GM12872 (cell line): ENCODE measurements at regions not wholly inside any gene's neighbourhood (a gene's known extent, or its start where the extent isn't known, plus 50 kb on each side); places are given as distances from the start of the nearest gene placed in this dataset.

ENCODE experiments used
- TF ChIP-seq, protein P1 (sequence below): IDR thresholded peaks from 3 replicates; pipeline ENCODE4 v1.5.1; 2011; ENCODE audit warnings: low read depth, mild to moderate bottlenecking, low read length, moderate library complexity; ENCODE audit not compliant: insufficient read depth

DNA sequence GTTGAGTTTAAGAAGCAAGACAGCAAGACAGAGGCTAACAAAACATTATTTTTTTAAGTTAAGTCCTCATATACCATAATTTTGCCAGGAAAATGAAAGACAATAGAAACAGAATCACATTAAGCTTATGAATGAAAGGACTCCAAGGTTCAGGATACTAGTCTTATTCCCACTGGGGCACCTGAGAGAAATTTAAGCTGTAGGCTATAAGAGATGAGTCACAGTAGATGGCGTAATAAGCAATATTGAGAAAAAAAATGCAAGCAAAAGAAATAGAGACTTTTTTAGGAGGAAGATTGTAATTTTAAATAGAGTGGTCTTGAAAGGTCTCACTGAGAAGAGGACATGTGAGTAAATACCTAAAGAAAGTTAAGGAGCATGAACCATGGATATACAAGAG is 57.1 kb upstream of the KIF2B start:
- TF ChIP-seq, protein P1, sequence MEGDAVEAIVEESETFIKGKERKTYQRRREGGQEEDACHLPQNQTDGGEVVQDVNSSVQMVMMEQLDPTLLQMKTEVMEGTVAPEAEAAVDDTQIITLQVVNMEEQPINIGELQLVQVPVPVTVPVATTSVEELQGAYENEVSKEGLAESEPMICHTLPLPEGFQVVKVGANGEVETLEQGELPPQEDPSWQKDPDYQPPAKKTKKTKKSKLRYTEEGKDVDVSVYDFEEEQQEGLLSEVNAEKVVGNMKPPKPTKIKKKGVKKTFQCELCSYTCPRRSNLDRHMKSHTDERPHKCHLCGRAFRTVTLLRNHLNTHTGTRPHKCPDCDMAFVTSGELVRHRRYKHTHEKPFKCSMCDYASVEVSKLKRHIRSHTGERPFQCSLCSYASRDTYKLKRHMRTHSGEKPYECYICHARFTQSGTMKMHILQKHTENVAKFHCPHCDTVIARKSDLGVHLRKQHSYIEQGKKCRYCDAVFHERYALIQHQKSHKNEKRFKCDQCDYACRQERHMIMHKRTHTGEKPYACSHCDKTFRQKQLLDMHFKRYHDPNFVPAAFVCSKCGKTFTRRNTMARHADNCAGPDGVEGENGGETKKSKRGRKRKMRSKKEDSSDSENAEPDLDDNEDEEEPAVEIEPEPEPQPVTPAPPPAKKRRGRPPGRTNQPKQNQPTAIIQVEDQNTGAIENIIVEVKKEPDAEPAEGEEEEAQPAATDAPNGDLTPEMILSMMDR = no peak

- TF ChIP-seq, protein P1 = no peak
These were observed 57.6 kb upstream of the KIF2B start for GRCh38 chr17:53765129-53765528.

GRCh38 chr17:53757559-53757958 is 65.2 kb upstream of the KIF2B start:
- TF ChIP-seq, protein P1 = no peak

GRCh38 chr17:53749178-53749577 is 73.5 kb upstream of the KIF2B start:
- TF ChIP-seq, protein P1 = no peak

DNA sequence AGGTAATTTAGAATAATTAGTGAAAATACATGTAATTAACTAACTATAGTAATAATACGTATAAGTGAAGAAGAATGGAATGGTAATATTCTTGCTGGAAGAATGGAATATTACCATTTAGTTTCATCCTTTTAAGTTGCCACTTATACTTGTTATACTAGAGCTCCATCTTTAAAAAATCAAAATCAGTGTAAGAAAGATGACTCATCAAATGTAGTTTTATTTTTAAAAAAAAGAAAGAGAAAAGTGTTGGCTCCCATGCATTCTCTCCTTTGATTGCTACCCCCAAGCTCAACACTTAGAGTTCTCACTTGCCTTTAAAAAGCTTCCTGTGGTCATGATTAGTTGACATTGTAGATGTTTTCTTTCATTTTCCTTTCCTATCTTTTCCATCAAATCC is 82.4 kb upstream of the KIF2B start:
- TF ChIP-seq, protein P1 = no peak

DNA sequence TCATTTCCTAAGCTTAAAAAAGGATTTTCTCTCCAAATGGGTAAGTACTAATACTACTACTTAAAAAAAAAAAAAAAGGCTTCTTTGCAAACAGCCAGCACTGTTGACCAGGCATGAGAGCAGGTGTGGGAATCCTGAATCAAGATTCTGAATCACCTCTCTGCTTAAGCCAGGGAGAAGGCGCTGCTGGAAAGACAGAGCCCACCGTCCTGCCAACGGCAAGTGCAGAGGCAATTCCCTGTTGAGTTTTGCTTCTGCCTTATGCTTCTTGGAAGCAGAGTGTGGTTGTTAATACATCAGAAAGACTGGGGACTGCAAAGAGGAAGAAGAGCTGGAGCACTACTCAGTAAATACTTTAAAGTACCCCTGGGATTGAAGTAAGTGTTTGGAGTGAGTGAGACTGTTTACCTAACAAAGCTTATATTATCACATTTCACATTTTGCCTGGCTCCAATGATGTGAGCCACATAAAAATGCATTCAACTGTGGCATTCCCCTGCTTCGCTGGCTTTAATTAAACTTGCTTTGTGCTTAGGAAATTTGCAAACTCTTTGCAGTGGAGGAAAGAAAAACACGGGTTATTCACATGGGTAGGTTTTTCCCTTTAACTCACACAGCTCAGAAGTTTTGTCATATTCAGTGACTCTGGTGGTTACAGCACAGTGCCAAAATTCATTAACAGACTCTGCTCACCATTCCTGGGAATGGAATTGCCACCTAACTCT is 86.0 kb upstream of the KIF2B start:
- TF ChIP-seq, protein P1 = no peak

DNA sequence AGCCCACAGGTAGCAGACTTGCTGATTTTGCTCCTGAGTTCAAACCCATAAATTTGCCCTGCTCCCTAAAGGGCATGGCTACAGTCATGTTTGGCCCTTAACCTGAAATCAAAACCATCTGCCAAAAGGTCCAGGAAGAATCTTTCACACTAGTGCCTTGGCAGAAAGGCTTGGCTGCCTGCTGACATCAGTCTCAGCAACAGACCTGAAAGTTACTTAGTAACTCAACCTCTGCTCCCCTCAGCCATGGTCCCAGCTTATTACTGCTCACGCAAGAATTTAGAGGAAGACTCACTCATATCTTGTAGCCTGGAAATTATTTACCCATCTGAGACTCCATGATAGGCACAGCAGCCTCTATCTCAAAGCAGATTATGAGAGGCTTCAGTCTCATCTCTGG is 98.0 kb upstream of the KIF2B start:
- TF ChIP-seq, protein P1 = no peak

- TF ChIP-seq, protein P1 = no peak
These were observed 100.3 kb upstream of the KIF2B start for GRCh38 chr17:53722407-53722806.
